ENCODE measurements at regions not wholly inside any gene's neighbourhood (a gene's known extent, or its start where the extent isn't known, plus 50 kb on each side); places are given as distances from the start of the nearest gene placed in this dataset.

DNA sequence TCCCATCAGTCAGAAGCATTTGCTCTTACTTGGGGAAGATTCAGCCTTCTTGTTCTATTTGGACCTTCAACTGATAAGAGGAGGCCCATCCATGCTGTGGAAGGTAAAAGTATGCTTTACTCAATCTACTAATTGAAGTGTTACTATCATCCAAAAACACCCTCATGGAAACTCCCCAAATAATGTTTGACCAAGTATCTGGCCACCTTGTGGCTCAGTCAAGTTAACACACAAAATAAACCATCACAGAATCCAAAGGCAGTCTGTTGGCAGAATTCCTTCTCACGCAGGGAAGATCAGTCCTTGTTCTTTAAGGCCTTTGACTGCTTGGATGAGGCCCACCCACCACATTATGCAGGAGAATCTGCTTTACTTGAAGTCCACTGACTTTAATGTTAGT, 531.2 kb upstream of the SMIM21 start:
- Histone ChIP-seq H3K36me3 (ENCODE audit: insufficient read depth, low read length) (no peaks in the 10 kb centered on the region), H3K9me3 (ENCODE audit: control insufficient read depth in 1 of 2, insufficient read depth in 1 of 2, low read length in 2 of 2) (no peaks in the 10 kb centered on the region), H3K27me3 (ENCODE audit: control insufficient read depth in 1 of 2, insufficient read depth in 2 of 2, low read length in 2 of 2) (no peaks in the 10 kb centered on the region), H3K4me1 (ENCODE audit: insufficient read depth, low read length) (no peaks in the 10 kb centered on the region), H3K4me3 (ENCODE audit: low read length) (no peak overlapping the region), H3K27ac (ENCODE audit: low read depth in 1 of 2, low read length in 2 of 2) (no peak overlapping the region)
- Mint-ChIP-seq H3K9me3 (peaks cover 2% of the 10 kb centered on the region), H3K4me3 (no peak overlapping the region), H3K4me1 (ENCODE audit: low read depth) (no peaks in the 10 kb centered on the region), H3K27me3 (peaks cover 6% of the 10 kb centered on the region), H3K36me3 (ENCODE audit: low read depth) (no peaks in the 10 kb centered on the region), H3K27ac (no peak overlapping the region)
- ChIA-PET CTCF (no interaction called here), POLR2A (no interaction called here)
- TF ChIP-seq, protein P1, sequence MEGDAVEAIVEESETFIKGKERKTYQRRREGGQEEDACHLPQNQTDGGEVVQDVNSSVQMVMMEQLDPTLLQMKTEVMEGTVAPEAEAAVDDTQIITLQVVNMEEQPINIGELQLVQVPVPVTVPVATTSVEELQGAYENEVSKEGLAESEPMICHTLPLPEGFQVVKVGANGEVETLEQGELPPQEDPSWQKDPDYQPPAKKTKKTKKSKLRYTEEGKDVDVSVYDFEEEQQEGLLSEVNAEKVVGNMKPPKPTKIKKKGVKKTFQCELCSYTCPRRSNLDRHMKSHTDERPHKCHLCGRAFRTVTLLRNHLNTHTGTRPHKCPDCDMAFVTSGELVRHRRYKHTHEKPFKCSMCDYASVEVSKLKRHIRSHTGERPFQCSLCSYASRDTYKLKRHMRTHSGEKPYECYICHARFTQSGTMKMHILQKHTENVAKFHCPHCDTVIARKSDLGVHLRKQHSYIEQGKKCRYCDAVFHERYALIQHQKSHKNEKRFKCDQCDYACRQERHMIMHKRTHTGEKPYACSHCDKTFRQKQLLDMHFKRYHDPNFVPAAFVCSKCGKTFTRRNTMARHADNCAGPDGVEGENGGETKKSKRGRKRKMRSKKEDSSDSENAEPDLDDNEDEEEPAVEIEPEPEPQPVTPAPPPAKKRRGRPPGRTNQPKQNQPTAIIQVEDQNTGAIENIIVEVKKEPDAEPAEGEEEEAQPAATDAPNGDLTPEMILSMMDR (IDR thresholded peaks at IDR 0.05): no peak
- DNase-seq (no peak), ATAC-seq (ENCODE audit: poor library complexity) (no peak)
- intact Hi-C loops (cut with DNase I, micrococcal nuclease): no loop called here

- Histone ChIP-seq H3K4me3 (ENCODE audit: low read length) (no peak overlapping the region), H3K4me1 (ENCODE audit: insufficient read depth, low read length) (no peaks in the 10 kb centered on the region), H3K27me3 (ENCODE audit: control insufficient read depth in 1 of 2, insufficient read depth in 2 of 2, low read length in 2 of 2) (no peaks in the 10 kb centered on the region), H3K9me3 (ENCODE audit: control insufficient read depth in 1 of 2, insufficient read depth in 1 of 2, low read length in 2 of 2) (peaks cover 13 to 20% of the 10 kb centered on the region in 2 experiments), H3K27ac (ENCODE audit: low read depth in 1 of 2, low read length in 2 of 2) (no peak overlapping the region), H3K36me3 (ENCODE audit: insufficient read depth, low read length) (no peaks in the 10 kb centered on the region)
- TF ChIP-seq, protein P1 (IDR thresholded peaks at IDR 0.05): no peak
- DNase-seq (no peak), ATAC-seq (ENCODE audit: poor library complexity) (no peak)
- Mint-ChIP-seq H3K27me3 (no peaks in the 10 kb centered on the region), H3K27ac (no peak overlapping the region), H3K4me1 (ENCODE audit: low read depth) (no peaks in the 10 kb centered on the region), H3K36me3 (ENCODE audit: low read depth) (no peaks in the 10 kb centered on the region), H3K4me3 (no peak overlapping the region), H3K9me3 (peaks cover 11% of the 10 kb centered on the region)
- ChIA-PET CTCF (no interaction called here), POLR2A (no interaction called here)
- intact Hi-C loops (cut with DNase I, micrococcal nuclease): no loop called here
These were observed 517.9 kb upstream of the SMIM21 start for GRCh38 chr18:75945265-75945933.

- Mint-ChIP-seq H3K4me3 (no peak overlapping the region), H3K27ac (no peak overlapping the region), H3K4me1 (ENCODE audit: low read depth) (no peaks in the 10 kb centered on the region), H3K9me3 (peaks cover 5% of the 10 kb centered on the region), H3K36me3 (ENCODE audit: low read depth) (no peaks in the 10 kb centered on the region), H3K27me3 (peaks cover 5% of the 10 kb centered on the region)
- no peaks in the 10 kb centered on the region for H3K27me3 ChIP-seq (ENCODE audit: control insufficient read depth in 1 of 2, insufficient read depth in 2 of 2, low read length in 2 of 2)
- ChIA-PET CTCF (no interaction called here), POLR2A (no interaction called here)
- peaks cover 0 to 3% of the 10 kb centered on the region in 2 experiments for H3K9me3 ChIP-seq (ENCODE audit: control insufficient read depth in 1 of 2, insufficient read depth in 1 of 2, low read length in 2 of 2)
- H3K4me1 ChIP-seq (ENCODE audit: insufficient read depth, low read length): no peaks in the 10 kb centered on the region
- DNase-seq (no peak), ATAC-seq (ENCODE audit: poor library complexity) (no peak)
- intact Hi-C loops (cut with DNase I, micrococcal nuclease): no loop called here
- no peak overlapping the region for H3K27ac ChIP-seq (ENCODE audit: low read depth in 1 of 2, low read length in 2 of 2)
- TF ChIP-seq, protein P1 (IDR thresholded peaks at IDR 0.05): no peak
- H3K4me3 ChIP-seq (ENCODE audit: low read length): no peak overlapping the region
- H3K36me3 ChIP-seq (ENCODE audit: insufficient read depth, low read length): no peaks in the 10 kb centered on the region
These were observed 509.8 kb upstream of the SMIM21 start for GRCh38 chr18:75937306-75937705.
